Thyroid gland (tissue), 4 donors: ENCODE measurements at regions not wholly inside any gene's neighbourhood (a gene's known extent, or its start where the extent isn't known, plus 50 kb on each side); places are given as distances from the start of the nearest gene placed in this dataset.

Source experiments
- POLR2A ChIP-seq, 2 donors: fragments of 450-650 bp; IDR thresholded peaks; one replicate each; pipeline ENCODE4 v1.6.1; 2017; ENCODE audit warnings: antibody characterized with exemption in 2 of 2, mild to moderate bottlenecking in 2 of 2, moderate library complexity in 1 of 2
- TF ChIP-seq, protein P1 (sequence below), 6 experiments: fragments of 200-600 bp in 3 of 6; fragments of 450-650 bp in 3 of 6; sonication (generic) in 3 of 6; IDR thresholded peaks; one replicate each; pipeline ENCODE4 v1.5.1; 2016 to 2019; ENCODE audit warnings: antibody characterized with exemption in 6 of 6, mild to moderate bottlenecking in 2 of 6, inconsistent platforms in 1 of 6, moderate library complexity in 1 of 6

DNA sequence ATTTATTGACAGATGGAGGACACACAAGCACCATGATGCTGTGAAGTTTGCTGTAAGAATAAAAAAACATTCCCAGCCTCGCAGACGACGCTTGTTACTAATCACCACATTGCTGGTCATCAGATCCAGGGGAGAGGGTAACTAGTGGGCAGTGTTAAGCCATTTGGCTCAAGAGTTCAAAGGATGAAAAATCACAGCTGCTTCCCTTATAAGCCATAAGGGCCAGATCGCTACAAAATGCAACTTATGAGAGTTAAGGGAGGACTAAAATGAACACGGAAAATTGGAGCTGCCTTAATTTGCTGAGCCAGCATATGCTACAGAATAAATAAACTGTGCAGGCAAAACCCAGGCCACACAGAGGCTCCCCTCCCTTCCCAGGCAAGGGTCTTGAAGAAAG lies 522.6 kb downstream of the TDRD15 start:
- no peak for TF ChIP-seq POLR2A (IDR thresholded peaks at IDR 0.05)
- TF ChIP-seq, protein P1, sequence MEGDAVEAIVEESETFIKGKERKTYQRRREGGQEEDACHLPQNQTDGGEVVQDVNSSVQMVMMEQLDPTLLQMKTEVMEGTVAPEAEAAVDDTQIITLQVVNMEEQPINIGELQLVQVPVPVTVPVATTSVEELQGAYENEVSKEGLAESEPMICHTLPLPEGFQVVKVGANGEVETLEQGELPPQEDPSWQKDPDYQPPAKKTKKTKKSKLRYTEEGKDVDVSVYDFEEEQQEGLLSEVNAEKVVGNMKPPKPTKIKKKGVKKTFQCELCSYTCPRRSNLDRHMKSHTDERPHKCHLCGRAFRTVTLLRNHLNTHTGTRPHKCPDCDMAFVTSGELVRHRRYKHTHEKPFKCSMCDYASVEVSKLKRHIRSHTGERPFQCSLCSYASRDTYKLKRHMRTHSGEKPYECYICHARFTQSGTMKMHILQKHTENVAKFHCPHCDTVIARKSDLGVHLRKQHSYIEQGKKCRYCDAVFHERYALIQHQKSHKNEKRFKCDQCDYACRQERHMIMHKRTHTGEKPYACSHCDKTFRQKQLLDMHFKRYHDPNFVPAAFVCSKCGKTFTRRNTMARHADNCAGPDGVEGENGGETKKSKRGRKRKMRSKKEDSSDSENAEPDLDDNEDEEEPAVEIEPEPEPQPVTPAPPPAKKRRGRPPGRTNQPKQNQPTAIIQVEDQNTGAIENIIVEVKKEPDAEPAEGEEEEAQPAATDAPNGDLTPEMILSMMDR (IDR thresholded peaks at IDR 0.05): no peak
